ENCODE measurements at regions not wholly inside any gene's neighbourhood (a gene's known extent, or its start where the extent isn't known, plus 50 kb on each side); places are given as distances from the start of the nearest gene placed in this dataset.
A peak's percentile ranks its signal among the peaks of the same experiment; 100 is the strongest.

GRCh38 chr14:86513564-86513963, 983.6 kb downstream of the FLRT2 start:
- no peaks in the 10 kb centered on the region for H3K36me3 Mint-ChIP-seq (ENCODE audit: low read depth)
- Histone ChIP-seq H3K9me2 (ENCODE audit: insufficient read depth) (no peaks in the 10 kb centered on the region), H3K36me3 (ENCODE audit: insufficient read depth) (no peaks in the 10 kb centered on the region), H3K4me3 (no peak overlapping the region), H3K4me2 (no peak overlapping the region), H2AFZ (no peak overlapping the region), H3K4me1 (ENCODE audit: insufficient read depth) (no peaks in the 10 kb centered on the region), H4K20me1 (replicated peaks; ENCODE audit: insufficient read depth) (no peaks in the 10 kb centered on the region), H3F3A (replicated peaks; ENCODE audit: low read depth) (no peaks in the 10 kb centered on the region), H3K27me3 (ENCODE audit: insufficient read depth) (no peaks in the 10 kb centered on the region), H3K79me2 (replicated peaks; ENCODE audit: insufficient read depth) (no peaks in the 10 kb centered on the region), H3K27ac (ENCODE audit: low read depth) (no peak overlapping the region)
- TF ChIP-seq NANOG (IDR thresholded peaks at IDR 0.05; ENCODE audit: borderline replicate concordance) (no peak), ZNF331 (CRISPR knock-in tag; IDR thresholded peaks at IDR 0.05; ENCODE audit: low read depth) (no peak), CREB1 (CRISPR knock-in tag; IDR thresholded peaks at IDR 0.05; ENCODE audit: low read depth) (no peak), EZH2 (IDR thresholded peaks at IDR 0.05; ENCODE audit: low read depth, unreplicated experiment) (no peak), POLR2AphosphoS5 (IDR thresholded peaks at IDR 0.05; ENCODE audit: low read depth) (no peak), STAT1 (IDR thresholded peaks at IDR 0.05; ENCODE audit: unreplicated experiment) (no peak), EZH2phosphoT487 (IDR thresholded peaks at IDR 0.05; ENCODE audit: unreplicated experiment) (no peak), JUNB (IDR thresholded peaks at IDR 0.05; ENCODE audit: unreplicated experiment) (no peak), ZNF114 (CRISPR knock-in tag; IDR thresholded peaks at IDR 0.05) (no peak)
- TF ChIP-seq, protein P1, sequence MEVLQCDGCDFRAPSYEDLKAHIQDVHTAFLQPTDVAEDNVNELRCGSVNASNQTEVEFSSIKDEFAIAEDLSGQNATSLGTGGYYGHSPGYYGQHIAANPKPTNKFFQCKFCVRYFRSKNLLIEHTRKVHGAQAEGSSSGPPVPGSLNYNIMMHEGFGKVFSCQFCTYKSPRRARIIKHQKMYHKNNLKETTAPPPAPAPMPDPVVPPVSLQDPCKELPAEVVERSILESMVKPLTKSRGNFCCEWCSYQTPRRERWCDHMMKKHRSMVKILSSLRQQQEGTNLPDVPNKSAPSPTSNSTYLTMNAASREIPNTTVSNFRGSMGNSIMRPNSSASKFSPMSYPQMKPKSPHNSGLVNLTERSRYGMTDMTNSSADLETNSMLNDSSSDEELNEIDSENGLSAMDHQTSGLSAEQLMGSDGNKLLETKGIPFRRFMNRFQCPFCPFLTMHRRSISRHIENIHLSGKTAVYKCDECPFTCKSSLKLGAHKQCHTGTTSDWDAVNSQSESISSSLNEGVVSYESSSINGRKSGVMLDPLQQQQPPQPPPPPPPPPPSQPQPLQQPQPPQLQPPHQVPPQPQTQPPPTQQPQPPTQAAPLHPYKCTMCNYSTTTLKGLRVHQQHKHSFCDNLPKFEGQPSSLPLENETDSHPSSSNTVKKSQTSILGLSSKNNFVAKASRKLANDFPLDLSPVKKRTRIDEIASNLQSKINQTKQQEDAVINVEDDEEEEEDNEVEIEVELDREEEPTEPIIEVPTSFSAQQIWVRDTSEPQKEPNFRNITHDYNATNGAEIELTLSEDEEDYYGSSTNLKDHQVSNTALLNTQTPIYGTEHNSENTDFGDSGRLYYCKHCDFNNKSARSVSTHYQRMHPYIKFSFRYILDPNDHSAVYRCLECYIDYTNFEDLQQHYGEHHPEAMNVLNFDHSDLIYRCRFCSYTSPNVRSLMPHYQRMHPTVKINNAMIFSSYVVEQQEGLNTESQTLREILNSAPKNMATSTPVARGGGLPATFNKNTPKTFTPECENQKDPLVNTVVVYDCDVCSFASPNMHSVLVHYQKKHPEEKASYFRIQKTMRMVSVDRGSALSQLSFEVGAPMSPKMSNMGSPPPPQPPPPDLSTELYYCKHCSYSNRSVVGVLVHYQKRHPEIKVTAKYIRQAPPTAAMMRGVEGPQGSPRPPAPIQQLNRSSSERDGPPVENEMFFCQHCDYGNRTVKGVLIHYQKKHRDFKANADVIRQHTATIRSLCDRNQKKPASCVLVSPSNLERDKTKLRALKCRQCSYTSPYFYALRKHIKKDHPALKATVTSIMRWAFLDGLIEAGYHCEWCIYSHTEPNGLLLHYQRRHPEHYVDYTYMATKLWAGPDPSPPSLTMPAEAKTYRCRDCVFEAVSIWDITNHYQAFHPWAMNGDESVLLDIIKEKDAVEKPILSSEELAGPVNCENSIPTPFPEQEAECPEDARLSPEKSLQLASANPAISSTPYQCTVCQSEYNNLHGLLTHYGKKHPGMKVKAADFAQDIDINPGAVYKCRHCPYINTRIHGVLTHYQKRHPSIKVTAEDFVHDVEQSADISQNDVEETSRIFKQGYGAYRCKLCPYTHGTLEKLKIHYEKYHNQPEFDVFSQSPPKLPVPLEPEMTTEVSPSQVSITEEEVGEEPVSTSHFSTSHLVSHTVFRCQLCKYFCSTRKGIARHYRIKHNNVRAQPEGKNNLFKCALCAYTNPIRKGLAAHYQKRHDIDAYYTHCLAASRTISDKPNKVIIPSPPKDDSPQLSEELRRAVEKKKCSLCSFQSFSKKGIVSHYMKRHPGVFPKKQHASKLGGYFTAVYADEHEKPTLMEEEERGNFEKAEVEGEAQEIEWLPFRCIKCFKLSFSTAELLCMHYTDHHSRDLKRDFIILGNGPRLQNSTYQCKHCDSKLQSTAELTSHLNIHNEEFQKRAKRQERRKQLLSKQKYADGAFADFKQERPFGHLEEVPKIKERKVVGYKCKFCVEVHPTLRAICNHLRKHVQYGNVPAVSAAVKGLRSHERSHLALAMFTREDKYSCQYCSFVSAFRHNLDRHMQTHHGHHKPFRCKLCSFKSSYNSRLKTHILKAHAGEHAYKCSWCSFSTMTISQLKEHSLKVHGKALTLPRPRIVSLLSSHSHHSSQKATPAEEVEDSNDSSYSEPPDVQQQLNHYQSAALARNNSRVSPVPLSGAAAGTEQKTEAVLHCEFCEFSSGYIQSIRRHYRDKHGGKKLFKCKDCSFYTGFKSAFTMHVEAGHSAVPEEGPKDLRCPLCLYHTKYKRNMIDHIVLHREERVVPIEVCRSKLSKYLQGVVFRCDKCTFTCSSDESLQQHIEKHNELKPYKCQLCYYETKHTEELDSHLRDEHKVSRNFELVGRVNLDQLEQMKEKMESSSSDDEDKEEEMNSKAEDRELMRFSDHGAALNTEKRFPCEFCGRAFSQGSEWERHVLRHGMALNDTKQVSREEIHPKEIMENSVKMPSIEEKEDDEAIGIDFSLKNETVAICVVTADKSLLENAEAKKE (CRISPR knock-in tag; IDR thresholded peaks at IDR 0.05), result no peak
- TF ChIP-seq, protein P2, sequence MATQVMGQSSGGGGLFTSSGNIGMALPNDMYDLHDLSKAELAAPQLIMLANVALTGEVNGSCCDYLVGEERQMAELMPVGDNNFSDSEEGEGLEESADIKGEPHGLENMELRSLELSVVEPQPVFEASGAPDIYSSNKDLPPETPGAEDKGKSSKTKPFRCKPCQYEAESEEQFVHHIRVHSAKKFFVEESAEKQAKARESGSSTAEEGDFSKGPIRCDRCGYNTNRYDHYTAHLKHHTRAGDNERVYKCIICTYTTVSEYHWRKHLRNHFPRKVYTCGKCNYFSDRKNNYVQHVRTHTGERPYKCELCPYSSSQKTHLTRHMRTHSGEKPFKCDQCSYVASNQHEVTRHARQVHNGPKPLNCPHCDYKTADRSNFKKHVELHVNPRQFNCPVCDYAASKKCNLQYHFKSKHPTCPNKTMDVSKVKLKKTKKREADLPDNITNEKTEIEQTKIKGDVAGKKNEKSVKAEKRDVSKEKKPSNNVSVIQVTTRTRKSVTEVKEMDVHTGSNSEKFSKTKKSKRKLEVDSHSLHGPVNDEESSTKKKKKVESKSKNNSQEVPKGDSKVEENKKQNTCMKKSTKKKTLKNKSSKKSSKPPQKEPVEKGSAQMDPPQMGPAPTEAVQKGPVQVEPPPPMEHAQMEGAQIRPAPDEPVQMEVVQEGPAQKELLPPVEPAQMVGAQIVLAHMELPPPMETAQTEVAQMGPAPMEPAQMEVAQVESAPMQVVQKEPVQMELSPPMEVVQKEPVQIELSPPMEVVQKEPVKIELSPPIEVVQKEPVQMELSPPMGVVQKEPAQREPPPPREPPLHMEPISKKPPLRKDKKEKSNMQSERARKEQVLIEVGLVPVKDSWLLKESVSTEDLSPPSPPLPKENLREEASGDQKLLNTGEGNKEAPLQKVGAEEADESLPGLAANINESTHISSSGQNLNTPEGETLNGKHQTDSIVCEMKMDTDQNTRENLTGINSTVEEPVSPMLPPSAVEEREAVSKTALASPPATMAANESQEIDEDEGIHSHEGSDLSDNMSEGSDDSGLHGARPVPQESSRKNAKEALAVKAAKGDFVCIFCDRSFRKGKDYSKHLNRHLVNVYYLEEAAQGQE (IDR thresholded peaks at IDR 0.05; ENCODE audit: unreplicated experiment), result no peak
- TF ChIP-seq, protein P3, sequence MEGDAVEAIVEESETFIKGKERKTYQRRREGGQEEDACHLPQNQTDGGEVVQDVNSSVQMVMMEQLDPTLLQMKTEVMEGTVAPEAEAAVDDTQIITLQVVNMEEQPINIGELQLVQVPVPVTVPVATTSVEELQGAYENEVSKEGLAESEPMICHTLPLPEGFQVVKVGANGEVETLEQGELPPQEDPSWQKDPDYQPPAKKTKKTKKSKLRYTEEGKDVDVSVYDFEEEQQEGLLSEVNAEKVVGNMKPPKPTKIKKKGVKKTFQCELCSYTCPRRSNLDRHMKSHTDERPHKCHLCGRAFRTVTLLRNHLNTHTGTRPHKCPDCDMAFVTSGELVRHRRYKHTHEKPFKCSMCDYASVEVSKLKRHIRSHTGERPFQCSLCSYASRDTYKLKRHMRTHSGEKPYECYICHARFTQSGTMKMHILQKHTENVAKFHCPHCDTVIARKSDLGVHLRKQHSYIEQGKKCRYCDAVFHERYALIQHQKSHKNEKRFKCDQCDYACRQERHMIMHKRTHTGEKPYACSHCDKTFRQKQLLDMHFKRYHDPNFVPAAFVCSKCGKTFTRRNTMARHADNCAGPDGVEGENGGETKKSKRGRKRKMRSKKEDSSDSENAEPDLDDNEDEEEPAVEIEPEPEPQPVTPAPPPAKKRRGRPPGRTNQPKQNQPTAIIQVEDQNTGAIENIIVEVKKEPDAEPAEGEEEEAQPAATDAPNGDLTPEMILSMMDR (conservative IDR thresholded peaks at IDR 0.05; ENCODE audit: low read depth in 2 of 2), result no peak
- TF ChIP-seq, protein P4, sequence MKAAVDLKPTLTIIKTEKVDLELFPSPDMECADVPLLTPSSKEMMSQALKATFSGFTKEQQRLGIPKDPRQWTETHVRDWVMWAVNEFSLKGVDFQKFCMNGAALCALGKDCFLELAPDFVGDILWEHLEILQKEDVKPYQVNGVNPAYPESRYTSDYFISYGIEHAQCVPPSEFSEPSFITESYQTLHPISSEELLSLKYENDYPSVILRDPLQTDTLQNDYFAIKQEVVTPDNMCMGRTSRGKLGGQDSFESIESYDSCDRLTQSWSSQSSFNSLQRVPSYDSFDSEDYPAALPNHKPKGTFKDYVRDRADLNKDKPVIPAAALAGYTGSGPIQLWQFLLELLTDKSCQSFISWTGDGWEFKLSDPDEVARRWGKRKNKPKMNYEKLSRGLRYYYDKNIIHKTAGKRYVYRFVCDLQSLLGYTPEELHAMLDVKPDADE (IDR thresholded peaks at IDR 0.05), result no peak
- H3K4me3 Mint-ChIP-seq, result no peak overlapping the region
- peaks cover 3% of the 10 kb centered on the region for H3K27me3 Mint-ChIP-seq (ENCODE audit: insufficient read depth, low read depth, poor library complexity)
- DNase-seq (ENCODE audit: low spot score) (no peak), ATAC-seq (no peak)
- no peaks in the 10 kb centered on the region for H3K4me1 Mint-ChIP-seq
- H3K9me3 Mint-ChIP-seq, result no peaks in the 10 kb centered on the region
- H3K27ac Mint-ChIP-seq, result 0 out of 2 replicates have a peak overlapping the region, but pooled peaks have one; percentile 18

All from GM23338 (cell line).